HG03135 (cell line): ENCODE measurements at regions not wholly inside any gene's neighbourhood (a gene's known extent, or its start where the extent isn't known, plus 50 kb on each side); places are given as distances from the start of the nearest gene placed in this dataset.

Experiments used
- ATAC-seq: cut with Tn5 transposase; IDR thresholded peaks from one replicate; pipeline ENCODE4 v1.9.1; 2021; ENCODE audit warnings: mild to moderate bottlenecking, moderate library complexity; ENCODE audit not compliant: unreplicated experiment

- no peak for ATAC-seq
These were observed 57.5 kb upstream of the FREM1 start for GRCh38 chr9:14967450-14968321.

GRCh38 chr9:14962193-14962882 lies 52.1 kb upstream of the FREM1 start:
- ATAC-seq, result no peak

- ATAC-seq, result no peak
These were observed 51.3 kb upstream of the FREM1 start for GRCh38 chr9:14961372-14962068.

- no peak for ATAC-seq
These were observed 50.7 kb upstream of the FREM1 start for GRCh38 chr9:14960881-14961280.
